Stimulated activated naive CD8-positive, alpha-beta T cell treated with anti-CD3 and anti-CD28 coated beads, Interleukin-15, Interleukin-2, amounts not matched to agents 100 U/mL and 50 U/mL, for 24 hours (primary cell): ENCODE measurements at regions not wholly inside any gene's neighbourhood (a gene's known extent, or its start where the extent isn't known, plus 50 kb on each side); places are given as distances from the start of the nearest gene placed in this dataset.
"Not testable (repeated sequence)": the region's sequence is repeated elsewhere in the genome, so short reads cannot be mapped to it uniquely, and the experiment has no call there.

Source experiments
- ATAC-seq: fragments of 150-1000 bp; cut with Tn5 transposase; one replicate; pipeline ENCODE4 v1.10.0; 2021
- DNase-seq: peaks from one replicate; pipeline ENCODE4 v3.0.0; 2021

DNA sequence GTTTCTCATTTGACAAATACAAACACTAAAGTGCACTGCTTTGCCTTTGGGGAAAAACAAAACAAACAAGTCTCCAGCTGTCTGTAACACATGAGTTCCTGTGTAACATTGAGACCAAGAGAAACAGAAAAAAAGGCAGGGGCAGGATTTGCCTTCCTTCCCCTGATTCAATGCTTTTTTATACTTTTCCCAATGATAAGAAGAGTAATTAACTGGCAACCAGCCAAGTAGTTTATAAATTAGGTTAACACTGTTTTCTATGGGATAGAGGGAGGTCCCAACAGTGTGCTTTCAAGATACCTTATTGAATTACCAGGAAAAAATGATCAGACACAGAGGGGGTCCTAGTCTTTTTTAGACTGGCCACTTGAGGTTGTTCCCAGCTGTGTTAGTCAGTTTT lies 346.8 kb downstream of the TRIM36 start:
- DNase-seq, result no peak
- ATAC-seq, result no peak

DNA sequence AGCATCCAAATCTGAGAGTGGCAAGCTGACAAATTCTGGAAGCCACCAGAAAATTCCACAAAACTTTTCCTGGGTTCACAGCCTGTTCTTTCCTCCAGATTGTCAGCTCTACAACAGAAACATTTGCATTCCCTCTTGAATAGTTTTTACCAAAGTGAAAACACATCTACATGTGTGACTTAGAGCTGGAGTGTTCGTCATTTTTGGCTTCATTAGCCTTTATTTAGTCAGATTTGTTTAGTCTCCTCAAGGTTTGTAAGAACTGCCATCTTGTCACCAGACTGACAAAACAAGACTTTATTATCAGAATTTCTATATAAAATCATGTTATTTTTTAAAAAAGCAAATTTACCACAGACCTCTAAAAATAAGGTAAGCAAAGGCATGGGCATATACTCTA lies 347.3 kb downstream of the TRIM36 start:
- ATAC-seq (no peak), DNase-seq (no peak)

DNA sequence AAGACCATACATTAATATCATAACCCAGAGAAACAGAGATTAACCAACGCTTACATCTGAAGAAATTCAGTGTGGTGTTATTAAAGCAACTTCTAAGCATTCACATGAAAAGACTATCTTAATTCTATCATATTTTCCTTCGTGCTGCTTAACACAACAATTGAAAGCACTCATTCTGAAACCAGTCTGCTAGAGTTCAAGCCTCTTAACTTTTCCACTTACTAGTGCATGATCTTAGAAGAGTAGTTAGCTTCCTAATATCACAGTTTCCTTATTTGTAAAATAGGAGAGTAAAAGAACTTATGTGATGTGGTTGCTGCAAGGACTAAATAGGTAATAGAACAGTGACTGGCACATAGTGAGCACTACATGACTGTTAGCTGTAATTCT lies 379.3 kb downstream of the TRIM36 start:
- DNase-seq (no peak), ATAC-seq (peak; percentile 14)

DNA sequence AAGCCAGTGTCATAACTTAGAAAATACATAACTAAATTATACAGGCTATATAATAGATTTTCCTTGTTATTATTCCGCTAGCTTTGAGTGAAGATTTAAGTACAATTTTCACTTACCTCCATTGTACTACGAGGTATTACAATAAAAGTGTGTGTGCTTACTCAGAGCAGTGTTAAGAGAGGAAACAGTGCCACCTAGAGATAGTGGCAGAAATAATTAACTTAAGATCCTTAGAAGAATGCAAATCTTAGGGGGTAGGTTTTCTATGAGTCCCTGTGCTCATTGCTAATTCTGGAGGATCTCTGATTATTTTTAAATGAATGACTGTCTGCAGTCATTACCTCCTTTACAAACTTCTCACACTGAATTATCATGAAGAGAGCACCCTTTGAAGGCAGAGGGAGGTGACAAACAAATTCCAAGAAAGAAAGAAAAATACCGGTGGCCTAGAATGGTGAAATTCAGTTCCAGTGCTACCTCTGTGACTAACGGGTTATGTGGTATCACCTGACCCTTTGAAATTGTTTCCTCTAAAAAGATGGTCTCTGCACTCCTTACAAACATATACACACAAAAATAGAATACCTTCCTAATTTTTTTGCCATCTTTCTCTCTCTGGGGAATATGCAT lies 379.8 kb downstream of the TRIM36 start:
- ATAC-seq, result no peak
- DNase-seq, result no peak

DNA sequence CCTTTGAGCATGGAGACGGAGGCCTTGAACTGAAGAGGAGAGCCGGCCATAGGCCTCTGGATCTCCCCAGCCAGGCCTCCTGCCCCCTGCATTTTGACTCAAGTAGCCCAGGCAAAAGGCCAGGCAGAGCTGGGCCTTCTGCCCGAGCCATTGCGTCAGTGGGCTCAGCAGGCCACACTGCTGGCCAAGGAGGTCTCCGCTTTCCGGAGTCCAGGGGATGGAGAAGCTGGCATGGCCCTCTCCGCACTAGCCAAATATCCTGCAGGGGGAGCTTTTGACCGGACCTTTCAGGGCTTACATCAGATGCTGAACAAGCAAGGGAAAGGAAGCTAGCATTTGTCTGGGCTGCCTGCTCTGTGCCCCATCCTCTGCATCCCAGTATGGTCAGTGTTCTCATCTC lies 386.8 kb downstream of the TRIM36 start:
- ATAC-seq (no peak), DNase-seq (no peak)

DNA sequence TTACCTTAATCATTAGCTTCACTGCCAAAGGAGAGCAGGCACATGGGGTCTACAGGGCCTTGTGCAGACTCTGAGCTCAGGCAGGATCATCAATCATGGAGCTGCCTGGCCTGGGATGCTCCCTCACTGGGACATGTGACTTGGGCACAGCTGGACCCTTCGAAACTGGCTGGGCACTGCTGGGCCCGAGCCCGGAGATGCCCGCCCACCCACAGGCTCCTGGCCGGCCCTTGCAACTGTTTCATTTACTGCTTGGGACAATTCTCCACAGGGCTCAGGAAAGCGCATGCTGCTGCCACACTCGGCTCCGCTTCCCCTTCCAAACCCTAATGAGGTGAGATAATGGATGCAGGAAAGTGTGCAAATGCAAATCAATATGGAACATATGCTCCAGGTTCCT lies 387.5 kb downstream of the TRIM36 start:
- no peak for ATAC-seq
- no peak for DNase-seq

DNA sequence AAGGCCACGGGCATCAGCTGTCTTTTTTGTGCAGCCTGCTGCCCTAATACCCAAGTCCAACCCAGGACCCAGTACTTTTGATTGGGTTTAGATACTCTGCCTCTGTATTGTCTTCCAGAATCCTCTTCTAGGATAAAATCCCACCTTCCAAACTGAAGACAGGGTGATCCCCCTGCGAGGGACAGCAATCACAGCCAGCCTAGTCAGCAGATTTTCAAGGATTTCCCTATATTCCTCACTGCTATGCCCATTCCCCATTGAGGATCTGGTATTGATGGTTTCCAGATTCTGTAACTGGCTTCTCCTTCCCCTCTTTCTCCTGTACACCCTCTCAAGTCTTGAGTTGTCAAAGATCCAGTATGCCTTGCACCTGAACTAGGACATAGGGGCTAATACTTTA lies 389.4 kb downstream of the TRIM36 start:
- ATAC-seq (no peak), DNase-seq (no peak)

DNA sequence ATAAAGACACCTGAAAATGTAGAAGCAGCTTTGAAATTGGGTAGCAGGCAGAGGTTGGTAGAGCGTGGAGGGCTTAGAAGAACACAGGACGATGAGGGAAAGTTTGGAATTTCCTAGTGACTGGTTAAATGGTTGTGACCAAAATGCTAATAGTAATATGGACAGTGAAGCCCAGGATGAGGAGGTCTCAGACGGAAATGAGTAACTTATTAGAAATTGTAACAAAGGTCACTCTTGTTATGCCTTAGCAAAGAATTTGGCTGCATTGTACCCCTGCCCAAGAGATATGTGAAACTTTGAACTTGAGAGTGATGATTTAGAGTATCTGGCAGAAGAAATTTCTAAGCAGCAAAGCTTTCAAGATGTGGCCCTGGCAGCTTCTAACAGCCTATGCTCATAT lies 382.5 kb downstream of the KCNN2 start:
- DNase-seq (no peak), ATAC-seq (no peak)

DNA sequence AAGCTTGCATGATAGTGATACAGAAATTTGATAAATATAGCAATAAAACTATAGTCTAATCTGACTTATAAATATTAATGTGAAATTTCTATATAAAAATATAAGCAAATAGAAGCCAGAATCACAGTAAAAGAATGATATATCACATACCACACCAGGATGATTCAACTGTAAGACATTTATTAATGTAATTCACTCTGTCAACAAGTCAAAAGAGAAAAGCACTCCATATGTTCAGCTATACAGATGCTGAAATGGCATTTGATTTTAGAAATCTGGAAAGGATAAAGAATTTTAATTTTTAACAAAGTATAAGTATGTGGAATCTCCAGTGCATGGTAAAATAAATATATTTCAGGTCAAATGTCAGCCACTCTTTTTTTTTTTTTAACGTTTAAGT lies 372.4 kb downstream of the KCNN2 start:
- ATAC-seq, result no peak
- DNase-seq, result no peak

DNA sequence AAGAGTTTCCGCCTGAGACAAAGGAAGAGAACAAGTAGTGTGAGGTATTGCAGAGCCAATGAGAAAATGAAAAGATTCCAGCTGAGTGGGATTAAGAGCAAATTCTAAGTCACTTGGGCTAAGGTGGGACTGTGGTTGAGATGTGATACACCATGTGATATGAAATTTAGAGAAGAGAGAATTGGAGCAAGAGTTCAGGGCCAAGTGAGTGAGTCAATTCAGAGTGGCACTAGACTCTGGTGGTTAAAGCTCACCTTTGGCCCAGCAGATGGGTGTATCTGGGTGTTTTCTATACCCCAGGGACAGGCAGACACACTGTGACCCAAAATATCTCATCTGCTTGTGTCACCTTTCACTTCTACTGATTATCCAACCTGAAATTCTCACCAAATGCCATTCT lies 368.1 kb downstream of the KCNN2 start:
- DNase-seq, result no peak
- no peak for ATAC-seq

DNA sequence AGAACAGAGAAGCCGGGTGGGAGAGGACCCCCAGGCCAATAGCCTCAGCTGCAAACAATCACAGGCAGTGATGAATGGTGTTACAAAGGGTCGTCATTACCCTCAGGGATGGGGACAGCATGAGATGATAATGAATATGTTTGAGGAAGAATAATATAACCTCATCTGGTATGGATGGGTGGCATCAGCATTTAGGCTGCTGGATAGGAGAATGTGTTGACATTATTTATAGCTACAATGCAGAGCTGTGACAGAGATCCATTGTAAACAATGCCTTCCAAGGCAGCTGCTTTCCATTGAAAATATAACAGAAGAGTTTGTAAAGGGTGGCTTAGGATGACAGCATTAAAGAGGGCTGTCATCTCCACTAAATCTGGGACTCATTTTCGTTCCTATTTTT lies 365.5 kb downstream of the KCNN2 start:
- DNase-seq (no peak), ATAC-seq (no peak)

DNA sequence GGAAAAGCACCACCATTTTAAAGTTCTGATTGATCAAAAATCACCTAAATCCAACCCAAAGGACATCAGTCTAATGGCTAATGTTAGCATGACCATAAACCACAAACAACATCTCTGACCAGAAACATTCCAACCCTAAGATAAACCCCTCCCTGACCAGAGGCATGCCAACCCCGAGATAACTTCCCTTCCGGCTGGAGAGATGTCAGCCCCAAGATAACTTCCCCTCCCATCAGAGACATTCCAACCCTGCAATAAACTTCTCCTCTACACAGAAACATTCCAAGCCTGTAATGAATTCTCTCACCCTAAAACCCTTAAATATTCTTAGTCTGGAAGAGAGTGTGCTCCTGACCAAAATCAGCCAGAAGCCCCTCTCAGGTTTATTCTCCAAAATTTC lies 364.3 kb downstream of the KCNN2 start:
- DNase-seq, result no peak
- no peak for ATAC-seq

DNA sequence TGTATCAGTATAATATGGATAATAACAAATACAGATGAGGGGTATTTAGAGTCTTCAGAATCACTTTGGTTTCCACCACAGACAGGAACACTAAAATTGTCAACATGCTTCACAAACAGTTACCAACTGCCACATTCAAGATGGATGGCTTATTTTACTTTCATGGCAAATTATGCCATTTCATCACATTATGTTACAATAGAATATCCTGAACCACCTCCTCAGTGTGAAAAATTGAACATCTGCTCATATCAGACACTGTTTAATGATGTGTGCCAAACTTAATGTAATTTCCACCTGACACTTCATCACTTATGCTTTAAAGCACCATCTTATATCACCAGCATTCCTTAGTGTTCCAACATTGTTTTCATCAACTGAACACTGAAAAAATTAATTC lies 357.4 kb downstream of the KCNN2 start:
- DNase-seq (no peak), ATAC-seq (no peak)

DNA sequence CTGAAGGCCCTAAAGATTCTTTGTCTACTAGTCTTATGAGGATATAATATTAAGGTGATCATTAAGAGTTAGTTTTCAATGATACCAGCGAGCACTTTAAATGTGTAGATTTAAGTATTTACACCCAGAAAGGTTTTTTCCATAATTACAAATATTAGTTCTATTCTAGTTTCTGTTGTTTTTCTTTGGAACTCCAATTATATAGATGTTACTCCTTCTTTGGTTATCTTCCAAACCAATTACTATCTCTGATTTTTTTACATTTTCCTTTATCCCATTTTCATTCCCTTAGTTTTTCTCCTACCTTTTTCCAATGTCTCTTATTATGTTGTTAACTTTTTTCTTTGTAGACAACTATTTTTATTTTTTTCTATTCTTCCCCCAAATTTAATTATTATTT lies 355.1 kb downstream of the KCNN2 start:
- DNase-seq (no peak), ATAC-seq (no peak)

DNA sequence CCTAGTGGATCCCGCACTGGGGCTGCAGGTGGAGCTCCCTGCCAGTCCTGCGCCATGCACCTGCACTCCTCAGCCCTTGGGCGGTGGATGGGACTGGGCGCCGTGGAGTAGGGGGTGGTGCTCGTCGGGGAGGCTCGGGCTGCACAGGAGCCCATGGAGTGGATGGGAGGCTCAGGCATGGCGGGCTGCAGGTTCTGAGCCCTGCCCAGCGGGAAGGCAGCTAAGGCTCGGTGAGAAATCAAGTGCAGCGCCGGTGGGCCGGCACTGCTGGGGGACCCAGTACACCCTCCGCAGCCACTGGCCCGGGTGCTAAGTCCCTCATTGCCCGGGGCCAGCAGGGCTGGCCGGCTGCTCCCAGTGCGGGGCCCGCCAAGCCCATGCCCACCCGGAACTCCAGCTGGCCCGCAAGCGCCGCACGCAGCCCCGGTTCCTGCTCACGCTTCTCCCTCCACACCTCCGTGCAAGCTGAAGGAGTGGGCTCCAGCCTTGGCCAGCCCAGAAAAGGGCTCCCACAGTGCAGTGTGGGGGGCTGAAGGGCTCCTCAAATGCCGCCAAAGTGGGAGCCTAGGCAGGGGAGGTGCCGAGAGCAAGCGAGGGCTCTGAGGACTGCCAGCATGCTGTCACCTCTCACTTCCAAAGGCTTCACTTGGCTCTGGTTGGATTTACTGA lies 342.5 kb downstream of the KCNN2 start:
- ATAC-seq, DNase-seq: not testable (repeated sequence)

DNA sequence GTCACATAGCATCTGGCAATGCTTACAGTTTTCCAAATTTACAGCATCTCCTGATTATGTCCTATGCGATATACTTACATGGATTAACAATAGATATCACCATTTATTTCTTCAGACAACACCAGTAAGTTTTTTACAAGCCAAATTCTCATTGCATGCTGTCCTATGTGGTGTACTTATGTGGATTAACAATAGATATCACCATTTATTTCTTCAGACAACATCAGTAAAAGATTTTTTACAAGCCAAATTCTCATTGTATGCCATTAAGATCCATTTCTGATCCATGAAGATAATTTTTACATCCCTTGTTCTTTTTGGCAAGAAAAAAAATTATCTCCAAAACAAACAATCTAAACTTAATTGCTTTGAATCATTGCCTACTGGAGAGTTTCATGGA lies 340.9 kb downstream of the KCNN2 start:
- DNase-seq (no peak), ATAC-seq (no peak)

DNA sequence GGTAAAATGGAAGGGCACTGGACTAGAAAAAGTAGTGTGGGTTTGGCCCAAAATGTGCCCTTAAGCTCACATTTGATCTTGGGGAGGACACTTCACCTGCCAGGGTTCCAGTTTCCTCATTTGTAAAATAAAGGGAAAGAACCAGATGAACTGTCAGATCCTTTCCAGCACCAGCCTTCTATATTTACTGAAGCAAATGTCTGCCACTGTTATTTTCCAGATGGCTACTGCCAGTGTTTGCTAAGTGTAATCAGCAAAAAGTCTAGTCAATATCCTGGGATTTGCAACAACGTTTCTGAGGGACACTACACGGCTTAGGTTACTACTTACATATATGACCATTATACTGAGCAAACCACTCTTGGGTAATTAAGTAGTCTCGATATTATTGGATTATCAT lies 340.3 kb downstream of the KCNN2 start:
- no peak for ATAC-seq
- no peak for DNase-seq

DNA sequence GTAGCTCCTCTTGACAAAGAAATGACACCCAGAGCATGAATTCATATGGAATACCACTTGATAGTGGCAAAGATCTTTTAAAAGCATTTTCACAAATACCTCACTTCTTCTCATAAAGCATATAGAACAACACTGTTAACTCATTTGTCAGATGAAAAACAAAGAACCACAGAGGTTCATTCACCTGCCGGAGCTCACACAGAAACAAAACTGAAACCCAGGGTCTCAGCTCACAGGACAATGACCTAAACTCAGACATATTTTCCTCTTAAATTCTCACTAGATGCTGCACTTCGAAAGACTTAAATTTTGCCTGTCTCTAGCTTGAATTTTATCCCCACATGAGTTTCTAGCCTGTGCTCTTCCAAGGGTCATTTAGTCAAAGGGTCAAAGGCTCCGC lies 339.0 kb downstream of the KCNN2 start:
- DNase-seq (no peak), ATAC-seq (no peak)

DNA sequence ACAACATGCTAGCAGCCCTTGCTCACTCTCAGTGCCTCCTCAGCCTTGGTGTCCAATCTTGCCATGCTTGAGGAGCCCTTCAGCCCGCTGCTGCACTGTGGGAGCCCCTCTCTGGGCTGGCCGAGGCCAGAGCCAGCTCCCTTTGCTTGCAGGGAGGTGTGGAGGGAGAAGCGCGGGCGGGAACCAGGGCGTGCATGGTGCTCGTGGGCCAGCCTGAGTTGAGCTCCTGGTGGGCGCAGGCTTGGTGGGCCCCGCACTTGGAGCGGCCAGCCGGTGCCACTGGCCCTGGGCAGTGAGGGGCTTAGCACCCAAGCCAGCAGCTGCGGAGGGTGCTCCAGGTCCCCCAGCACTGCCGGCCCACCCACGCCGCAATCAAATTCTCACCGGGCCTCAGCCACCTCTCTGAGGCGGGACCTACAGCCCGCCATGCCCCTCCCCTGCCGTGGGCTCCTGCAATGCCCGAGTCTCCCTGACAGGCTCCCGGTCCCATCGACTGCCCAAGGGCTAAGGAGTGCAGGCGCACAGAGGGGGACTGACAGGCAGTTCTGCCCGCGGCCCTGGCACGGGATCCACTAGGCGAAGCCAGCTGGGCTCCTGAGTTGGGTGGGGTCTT lies 333.5 kb downstream of the KCNN2 start:
- ATAC-seq (no peak), DNase-seq (no peak)

DNA sequence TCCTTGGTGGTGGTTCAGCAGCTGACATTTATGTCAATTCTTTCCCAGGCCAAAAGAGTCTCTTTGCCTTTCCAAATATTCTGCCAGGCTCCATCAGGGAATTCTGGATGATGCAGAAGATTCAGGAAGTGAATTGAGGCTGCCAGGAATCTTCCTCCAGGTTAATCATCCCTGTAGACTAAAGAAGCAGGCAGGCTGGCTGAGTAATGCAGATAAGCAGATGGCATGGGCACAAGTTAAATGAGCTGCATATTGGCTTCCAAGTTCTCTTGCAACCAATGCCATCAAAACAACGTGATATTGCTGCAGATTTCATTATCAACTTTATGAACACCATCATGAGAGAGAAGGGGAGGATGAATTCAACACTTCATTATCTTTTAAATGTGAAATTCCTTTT lies 324.5 kb downstream of the KCNN2 start:
- ATAC-seq, result no peak
- no peak for DNase-seq

DNA sequence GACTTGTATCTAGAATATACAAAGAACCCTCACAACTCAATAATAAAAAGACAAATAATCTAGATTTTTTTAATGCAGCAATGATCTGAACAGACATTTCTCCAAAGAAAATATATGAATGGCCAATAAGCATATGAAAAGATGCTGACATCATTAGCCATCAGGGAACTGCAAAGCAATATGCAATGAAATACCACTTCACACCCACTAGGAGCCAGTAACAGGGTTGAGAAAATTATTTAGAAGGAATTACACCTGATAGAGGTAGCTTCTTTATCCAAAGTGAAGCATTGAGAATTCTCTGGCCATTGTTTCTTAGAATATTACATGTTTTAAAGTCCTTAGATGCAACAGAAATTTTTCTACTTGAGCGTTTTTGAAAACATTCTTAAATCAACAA lies 316.9 kb downstream of the KCNN2 start:
- no peak for ATAC-seq

DNA sequence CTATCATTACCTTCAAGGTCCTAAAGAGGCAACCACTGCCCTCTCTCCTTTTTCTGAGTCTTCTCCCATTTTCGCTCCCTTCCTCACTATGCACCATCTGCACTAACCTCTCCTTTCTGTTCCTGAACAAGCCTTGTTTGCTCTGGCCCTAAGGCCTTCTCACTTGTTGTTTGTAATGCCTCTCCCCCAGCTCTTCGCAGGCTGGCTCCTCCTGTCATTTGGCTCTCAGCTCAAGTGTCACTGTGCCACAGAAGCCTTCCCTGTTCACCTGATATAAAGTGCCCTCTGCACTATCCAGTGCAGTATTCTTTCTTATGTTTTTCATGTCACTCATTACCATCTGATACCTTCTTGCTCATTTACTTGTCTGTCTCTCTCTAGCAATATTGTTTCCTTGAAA lies 303.7 kb downstream of the KCNN2 start:
- ATAC-seq (no peak), DNase-seq (no peak)

More for the DNA sequence above, 316.9 kb downstream of the KCNN2 start:
- no peak for DNase-seq

DNA sequence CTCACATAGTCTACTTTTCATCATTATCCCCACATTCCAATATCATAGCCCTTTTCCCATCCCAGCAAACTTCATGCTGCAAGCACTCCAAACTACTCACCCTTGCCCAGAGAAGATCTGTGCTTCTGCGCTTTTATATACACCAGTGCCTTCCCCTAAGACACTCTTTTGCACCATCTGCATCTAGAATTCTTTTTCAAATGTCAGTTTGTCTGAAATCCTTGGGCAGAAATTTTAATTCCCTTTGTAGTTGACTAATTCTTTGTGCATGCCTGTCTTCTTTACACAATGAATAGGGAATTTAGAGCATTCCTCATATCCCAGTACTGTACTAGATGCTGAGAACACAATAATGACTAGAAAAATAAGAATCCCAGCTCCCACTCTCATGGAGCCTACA lies 298.9 kb downstream of the KCNN2 start:
- ATAC-seq (no peak), DNase-seq (no peak)

DNA sequence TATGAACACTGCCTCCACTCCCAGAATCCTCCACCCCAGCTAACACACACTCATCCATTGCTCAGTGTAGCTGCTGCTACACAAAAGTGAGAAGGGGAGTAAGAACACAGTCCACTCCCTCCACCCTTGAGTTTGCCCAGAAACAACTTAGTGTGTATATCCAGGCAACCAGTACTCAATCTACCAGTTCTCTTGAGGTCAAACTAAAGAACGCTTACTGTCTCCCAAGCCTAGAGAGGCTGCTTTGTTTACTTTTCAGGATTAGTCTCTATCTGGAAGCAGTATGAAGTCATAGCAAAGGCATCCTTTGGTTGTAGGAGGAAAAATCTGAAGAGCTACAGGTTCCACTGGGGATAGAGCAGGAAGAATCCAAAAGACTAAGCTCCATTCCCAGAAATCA lies 296.3 kb downstream of the KCNN2 start:
- no peak for ATAC-seq
- DNase-seq, result no peak
